Right forelimb (tissue), 1 donor: ENCODE measurements at regions not wholly inside any gene's neighbourhood (a gene's known extent, or its start where the extent isn't known, plus 50 kb on each side); places are given as distances from the start of the nearest gene placed in this dataset.

Experiments
- DNase-seq: peaks from one replicate; pipeline ENCODE4 v3.0.0-alpha.2; 2018

- no peak for DNase-seq
Observed at GRCh38 chr4:65831828-65832227, 161.5 kb upstream of the EPHA5 start.

GRCh38 chr4:65825116-65825753 is 154.9 kb upstream of the EPHA5 start:
- no peak for DNase-seq

- no peak for DNase-seq
Observed at GRCh38 chr4:65819192-65819591, 148.9 kb upstream of the EPHA5 start.

- DNase-seq, result no peak
Observed at GRCh38 chr4:65805936-65806335, 135.6 kb upstream of the EPHA5 start.

- no peak for DNase-seq
Observed at GRCh38 chr4:65799513-65799912, 129.2 kb upstream of the EPHA5 start.

- no peak for DNase-seq
Observed at GRCh38 chr4:65798498-65799127, 128.3 kb upstream of the EPHA5 start.

GRCh38 chr4:65791812-65792308 is 121.6 kb upstream of the EPHA5 start:
- no peak for DNase-seq

- no peak for DNase-seq
Observed at GRCh38 chr4:65791111-65791811, 121.0 kb upstream of the EPHA5 start.

- no peak for DNase-seq
Observed at GRCh38 chr4:65789805-65790204, 119.5 kb upstream of the EPHA5 start.

- DNase-seq, result no peak
Observed at GRCh38 chr4:65789341-65789740, 119.1 kb upstream of the EPHA5 start.

GRCh38 chr4:65777270-65777669 is 107.0 kb upstream of the EPHA5 start:
- no peak for DNase-seq

- no peak for DNase-seq
Observed at GRCh38 chr4:65773636-65774035, 103.3 kb upstream of the EPHA5 start.

GRCh38 chr4:65747386-65747785 is 77.1 kb upstream of the EPHA5 start:
- DNase-seq, result no peak

GRCh38 chr4:65738134-65738533 is 67.8 kb upstream of the EPHA5 start:
- DNase-seq, result no peak

- DNase-seq, result no peak
Observed at GRCh38 chr4:65737672-65738071, 67.4 kb upstream of the EPHA5 start.

GRCh38 chr4:65724973-65725372 is 54.7 kb upstream of the EPHA5 start:
- no peak for DNase-seq
